SU-DHL-6 (cell line): ENCODE measurements at regions not wholly inside any gene's neighbourhood (a gene's known extent, or its start where the extent isn't known, plus 50 kb on each side); places are given as distances from the start of the nearest gene placed in this dataset.

Source experiments
- H2AFZ ChIP-seq: fragments of 200-600 bp; sonication (generic); 2 replicates; pipeline ENCODE4 v1.6.1; 2014; ENCODE audit warnings: low read depth, mild to moderate bottlenecking, moderate library complexity, mixed read lengths, antibody characterized with exemption, low read length; ENCODE audit not compliant: severe bottlenecking
- H3F3A ChIP-seq: fragments of 200-600 bp; shearing (Covaris generic); 2 replicates; pipeline ENCODE4 v1.6.0; 2016; ENCODE audit warnings: antibody characterized with exemption, mild to moderate bottlenecking; ENCODE audit not compliant: insufficient read depth
- H3K27ac ChIP-seq: fragments of 200-600 bp; sonication (generic); 2 replicates; pipeline ENCODE4 v1.5.1; 2016; ENCODE audit warnings: low read depth, mild to moderate bottlenecking, low read length, moderate library complexity, mixed read lengths
- H3K27me3 ChIP-seq: fragments of 200-600 bp; sonication (generic), shearing (Covaris generic); 2 replicates; pipeline ENCODE4 v1.6.0; 2014; ENCODE audit warnings: mild to moderate bottlenecking, low read length
- H3K36me3 ChIP-seq: fragments of 200-600 bp; sonication (generic); 2 replicates; pipeline ENCODE4 v1.6.1; 2014; ENCODE audit warnings: mild to moderate bottlenecking, low read length, mixed read lengths
- H3K4me2 ChIP-seq: fragments of 300-600, 200-600 bp; shearing (Covaris generic), sonication (generic); 2 replicates; pipeline ENCODE4 v1.6.0; 2014; ENCODE audit warnings: low read length, low read depth, mild to moderate bottlenecking; ENCODE audit not compliant: poor library complexity, severe bottlenecking
- H3K4me3 ChIP-seq: fragments of 200-600 bp; sonication (generic); 2 replicates; pipeline ENCODE4 v1.5.1; 2014; ENCODE audit warnings: antibody characterized with exemption, low read length, mild to moderate bottlenecking, mixed read lengths; ENCODE audit not compliant: insufficient read depth, poor library complexity, severe bottlenecking
- H3K79me2 ChIP-seq: fragments of 200-600 bp; sonication (generic); 2 replicates; pipeline ENCODE4 v1.6.1; 2014; ENCODE audit warnings: mild to moderate bottlenecking, low read length, moderate library complexity; ENCODE audit not compliant: insufficient read depth
- H3K9ac ChIP-seq: fragments of 200-600 bp; sonication (generic); 2 replicates; pipeline ENCODE4 v1.7.0; 2014; ENCODE audit warnings: mild to moderate bottlenecking, low read length
- H3K9me2 ChIP-seq: fragments of 200-600 bp; sonication (generic); replicated peaks from 2 replicates; pipeline ENCODE4 v1.6.1; 2014; ENCODE audit warnings: low read length; ENCODE audit not compliant: insufficient read depth
- H3K9me3 ChIP-seq: fragments of 200-600 bp; sonication (generic); 2 replicates; pipeline ENCODE4 v1.6.1; 2014; ENCODE audit warnings: low read length, mixed read lengths; ENCODE audit not compliant: insufficient read depth
- H4K20me1 ChIP-seq: fragments of 200-600 bp; sonication (generic); 2 replicates; pipeline ENCODE4 v1.6.1; 2014; ENCODE audit warnings: low read depth, mild to moderate bottlenecking, antibody characterized with exemption, low read length, moderate library complexity, mixed read lengths
- EZH2phosphoT487 ChIP-seq: fragments of 200-600 bp; sonication (generic), shearing (Covaris generic); conservative IDR thresholded peaks from 2 replicates; pipeline ENCODE4 v1.6.1; 2018; ENCODE audit warnings: mild to moderate bottlenecking, antibody characterized with exemption, low read length, moderate library complexity, mixed read lengths
- TF ChIP-seq, protein P1 (sequence below): fragments of 200-600 bp; sonication (generic); IDR thresholded peaks from one replicate; pipeline ENCODE4 v1.5.1; 2017; ENCODE audit warnings: antibody characterized with exemption, mild to moderate bottlenecking, low read length, moderate library complexity; ENCODE audit not compliant: insufficient read depth, poor library complexity, severe bottlenecking

DNA sequence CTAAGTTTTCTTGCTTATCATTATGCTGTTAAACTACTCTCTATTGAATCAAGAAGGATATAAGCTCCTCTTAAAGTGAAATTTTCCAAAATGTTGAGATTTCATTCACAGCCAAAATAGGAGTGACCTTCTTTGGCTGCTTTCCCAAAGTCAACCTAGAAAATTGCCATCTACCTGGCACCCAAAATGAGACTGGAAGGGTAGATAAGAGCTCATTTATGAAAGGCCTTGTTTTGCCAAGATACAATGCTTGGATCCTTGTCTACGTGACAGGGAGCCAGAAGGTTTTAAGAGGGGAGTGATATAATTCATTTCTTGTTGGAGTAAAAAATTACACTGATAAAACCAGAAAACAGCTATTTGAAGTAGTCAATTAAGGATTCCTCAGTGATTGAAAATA, 287.1 kb downstream of the IZUMO3 start:
- no peak for TF ChIP-seq EZH2phosphoT487
- TF ChIP-seq, protein P1, sequence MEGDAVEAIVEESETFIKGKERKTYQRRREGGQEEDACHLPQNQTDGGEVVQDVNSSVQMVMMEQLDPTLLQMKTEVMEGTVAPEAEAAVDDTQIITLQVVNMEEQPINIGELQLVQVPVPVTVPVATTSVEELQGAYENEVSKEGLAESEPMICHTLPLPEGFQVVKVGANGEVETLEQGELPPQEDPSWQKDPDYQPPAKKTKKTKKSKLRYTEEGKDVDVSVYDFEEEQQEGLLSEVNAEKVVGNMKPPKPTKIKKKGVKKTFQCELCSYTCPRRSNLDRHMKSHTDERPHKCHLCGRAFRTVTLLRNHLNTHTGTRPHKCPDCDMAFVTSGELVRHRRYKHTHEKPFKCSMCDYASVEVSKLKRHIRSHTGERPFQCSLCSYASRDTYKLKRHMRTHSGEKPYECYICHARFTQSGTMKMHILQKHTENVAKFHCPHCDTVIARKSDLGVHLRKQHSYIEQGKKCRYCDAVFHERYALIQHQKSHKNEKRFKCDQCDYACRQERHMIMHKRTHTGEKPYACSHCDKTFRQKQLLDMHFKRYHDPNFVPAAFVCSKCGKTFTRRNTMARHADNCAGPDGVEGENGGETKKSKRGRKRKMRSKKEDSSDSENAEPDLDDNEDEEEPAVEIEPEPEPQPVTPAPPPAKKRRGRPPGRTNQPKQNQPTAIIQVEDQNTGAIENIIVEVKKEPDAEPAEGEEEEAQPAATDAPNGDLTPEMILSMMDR = no peak
- Histone ChIP-seq H2AFZ (no peak overlapping the region), H3K79me2 (no peaks in the 10 kb centered on the region), H3K9me3 (peaks cover 4% of the 10 kb centered on the region; the same call in 1 of the 2 replicates), H3K4me2 (no peak overlapping the region), H4K20me1 (no peaks in the 10 kb centered on the region), H3K9ac (no peak overlapping the region), H3K4me3 (no peak overlapping the region), H3F3A (no peaks in the 10 kb centered on the region), H3K27ac (no peak overlapping the region), H3K36me3 (no peaks in the 10 kb centered on the region), H3K27me3 (no peaks in the 10 kb centered on the region), H3K9me2 (no peaks in the 10 kb centered on the region)

DNA sequence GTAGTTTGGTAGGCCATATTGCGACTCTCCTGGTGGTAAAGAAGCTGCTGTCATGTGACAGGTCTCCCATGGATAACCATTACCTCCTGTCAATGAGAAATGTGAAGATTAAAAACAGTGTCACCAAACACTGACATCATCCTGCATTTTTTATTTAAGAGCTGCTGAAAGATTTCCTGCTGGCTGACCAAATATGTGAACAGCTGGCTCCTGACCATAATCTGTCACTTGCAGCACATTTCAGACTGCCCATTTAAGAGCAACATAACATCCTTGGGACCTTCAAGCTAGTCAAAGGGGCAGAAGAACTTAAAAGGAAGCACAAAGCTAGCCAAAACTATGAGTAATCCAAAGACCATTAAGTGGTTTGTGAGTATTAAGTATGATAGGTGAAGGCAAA, 288.0 kb downstream of the IZUMO3 start:
- peaks cover 7% of the 10 kb centered on the region; the same call in 1 of the 2 replicates for H3K9me3 ChIP-seq
- H3K9ac ChIP-seq = no peak overlapping the region
- H3K36me3 ChIP-seq = no peaks in the 10 kb centered on the region
- no peaks in the 10 kb centered on the region for H3K27me3 ChIP-seq
- H3K4me2 ChIP-seq = no peak overlapping the region
- no peak overlapping the region for H2AFZ ChIP-seq
- H3K27ac ChIP-seq = no peak overlapping the region
- no peak overlapping the region for H3K4me3 ChIP-seq
- no peaks in the 10 kb centered on the region for H3K79me2 ChIP-seq
- no peaks in the 10 kb centered on the region for H3K9me2 ChIP-seq
- no peaks in the 10 kb centered on the region for H3F3A ChIP-seq
- H4K20me1 ChIP-seq = no peaks in the 10 kb centered on the region
- TF ChIP-seq EZH2phosphoT487 = no peak
- TF ChIP-seq, protein P1 = no peak

DNA sequence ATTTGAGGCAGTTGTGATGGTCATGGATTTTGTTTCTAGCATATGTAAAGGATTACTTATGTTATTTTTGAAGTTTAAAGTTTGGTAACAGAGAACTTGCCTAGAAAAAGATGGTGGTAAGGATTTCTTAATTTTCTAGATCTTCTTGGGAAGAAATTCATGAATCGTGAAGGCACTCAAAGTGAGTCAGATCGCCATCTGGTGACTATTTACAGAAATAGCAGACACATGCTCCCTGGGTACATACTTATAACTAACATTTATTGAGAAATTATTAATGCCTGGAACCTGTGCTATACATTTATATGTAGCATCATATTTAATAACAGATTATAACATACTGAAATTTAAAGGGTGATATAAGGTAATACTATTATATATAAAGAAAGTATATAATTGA, 299.7 kb downstream of the IZUMO3 start:
- Histone ChIP-seq H3K27ac (no peak overlapping the region), H3K9me2 (no peaks in the 10 kb centered on the region), H3K79me2 (no peaks in the 10 kb centered on the region), H3K36me3 (no peaks in the 10 kb centered on the region), H3K27me3 (no peaks in the 10 kb centered on the region), H3K4me2 (no peak overlapping the region), H3K9me3 (no peaks in the 10 kb centered on the region), H3K4me3 (no peak overlapping the region), H4K20me1 (no peaks in the 10 kb centered on the region), H3F3A (no peaks in the 10 kb centered on the region), H3K9ac (no peak overlapping the region), H2AFZ (no peak overlapping the region)
- TF ChIP-seq, protein P1 = peak; percentile 22
- TF ChIP-seq EZH2phosphoT487 = no peak
